Loucy (cell line): ENCODE measurements at regions not wholly inside any gene's neighbourhood (a gene's known extent, or its start where the extent isn't known, plus 50 kb on each side); places are given as distances from the start of the nearest gene placed in this dataset.

Source experiments
- H2AFZ ChIP-seq: fragments of 200-600 bp; sonication (generic); 2 replicates; pipeline ENCODE4 v1.6.0; 2016; ENCODE audit warnings: antibody characterized with exemption, mild to moderate bottlenecking, low read length, moderate library complexity
- H3F3A ChIP-seq: fragments of 200-600 bp; 2 replicates; pipeline ENCODE4 v1.6.0; 2016; ENCODE audit warnings: antibody characterized with exemption, low read depth, mild to moderate bottlenecking
- H3K27me3 ChIP-seq: fragments of 200-600 bp; sonication (generic); 2 replicates; pipeline ENCODE4 v1.6.1; 2014; ENCODE audit warnings: low read length, mild to moderate bottlenecking; ENCODE audit not compliant: insufficient read depth, poor library complexity, severe bottlenecking
- H3K36me3 ChIP-seq: fragments of 200-600 bp; sonication (generic); 2 replicates; pipeline ENCODE4 v1.6.1; 2016; ENCODE audit warnings: low read length; ENCODE audit not compliant: insufficient read depth
- H3K4me1 ChIP-seq: fragments of 200-600 bp; sonication (generic); 2 replicates; pipeline ENCODE4 v1.5.1; 2014; ENCODE audit warnings: low read length, mild to moderate bottlenecking; ENCODE audit not compliant: insufficient read depth, poor library complexity, severe bottlenecking
- H3K4me2 ChIP-seq: fragments of 200-600 bp; sonication (generic); 2 replicates; pipeline ENCODE4 v1.6.0; 2014; ENCODE audit warnings: antibody characterized with exemption, low read length, low read depth, mild to moderate bottlenecking; ENCODE audit not compliant: poor library complexity, severe bottlenecking
- H3K4me3 ChIP-seq: fragments of 200-600 bp; sonication (generic); 2 replicates; pipeline ENCODE4 v1.5.1; 2014; ENCODE audit warnings: low read length, mild to moderate bottlenecking, mixed read lengths; ENCODE audit not compliant: poor library complexity, severe bottlenecking
- H3K79me2 ChIP-seq: fragments of 200-600 bp; sonication (generic); 2 replicates; pipeline ENCODE4 v1.6.1; 2014; ENCODE audit warnings: low read length; ENCODE audit not compliant: insufficient read depth
- H3K9ac ChIP-seq: fragments of 200-600 bp; sonication (generic); 2 replicates; pipeline ENCODE4 v1.6.0; 2014; ENCODE audit warnings: mild to moderate bottlenecking, low read depth, low read length, moderate library complexity; ENCODE audit not compliant: poor library complexity, severe bottlenecking
- H3K9me2 ChIP-seq: fragments of 200-600 bp; sonication (generic); replicated peaks from 2 replicates; pipeline ENCODE4 v1.6.1; 2016; ENCODE audit warnings: low read depth, low read length, mixed read lengths
- H3K9me3 ChIP-seq: fragments of 200-600 bp; sonication (generic); 2 replicates; pipeline ENCODE4 v1.6.1; 2014; ENCODE audit warnings: mild to moderate bottlenecking, antibody characterized with exemption, low read length, low read depth; ENCODE audit not compliant: insufficient read depth
- H4K20me1 ChIP-seq: fragments of 200-600 bp; sonication (generic); 2 replicates; pipeline ENCODE4 v1.6.0; 2014; ENCODE audit warnings: antibody characterized with exemption, low read length, mild to moderate bottlenecking; ENCODE audit not compliant: insufficient read depth, poor library complexity, severe bottlenecking
- CTCF ChIP-seq: fragments of 200-600 bp; sonication (generic); conservative IDR thresholded peaks from 2 replicates; pipeline ENCODE4 v1.5.1; 2014; ENCODE audit warnings: mild to moderate bottlenecking, antibody characterized with exemption, low read length
- EZH2phosphoT487 ChIP-seq: fragments of 200-600 bp; IDR thresholded peaks from 2 replicates; pipeline ENCODE4 v1.6.1; 2018; ENCODE audit warnings: antibody characterized with exemption, mild to moderate bottlenecking, moderate library complexity, borderline replicate concordance

GRCh38 chr1:233738850-233739249 lies 124.9 kb downstream of the KCNK1 start:
- Histone ChIP-seq H3K27me3 (no peaks in the 10 kb centered on the region), H3K9me3 (no peaks in the 10 kb centered on the region), H3K9me2 (no peaks in the 10 kb centered on the region), H3K4me2 (no peak overlapping the region), H3K4me3 (no peak overlapping the region), H3K36me3 (no peaks in the 10 kb centered on the region), H3K4me1 (no peaks in the 10 kb centered on the region), H3K79me2 (no peaks in the 10 kb centered on the region), H4K20me1 (no peaks in the 10 kb centered on the region), H3F3A (no peaks in the 10 kb centered on the region), H2AFZ (no peak overlapping the region), H3K9ac (no peak overlapping the region)
- TF ChIP-seq EZH2phosphoT487 (no peak), CTCF (no peak)

GRCh38 chr1:233744779-233745513 lies 131.0 kb downstream of the KCNK1 start:
- Histone ChIP-seq H3K4me3 (no peak overlapping the region), H3F3A (no peaks in the 10 kb centered on the region), H3K36me3 (no peaks in the 10 kb centered on the region), H3K4me1 (no peaks in the 10 kb centered on the region), H3K79me2 (no peaks in the 10 kb centered on the region), H4K20me1 (no peaks in the 10 kb centered on the region), H3K9ac (no peak overlapping the region), H3K9me2 (no peaks in the 10 kb centered on the region), H3K9me3 (no peaks in the 10 kb centered on the region), H3K27me3 (no peaks in the 10 kb centered on the region), H3K4me2 (no peak overlapping the region), H2AFZ (no peak overlapping the region)
- no peak for TF ChIP-seq CTCF
- TF ChIP-seq EZH2phosphoT487: no peak

DNA sequence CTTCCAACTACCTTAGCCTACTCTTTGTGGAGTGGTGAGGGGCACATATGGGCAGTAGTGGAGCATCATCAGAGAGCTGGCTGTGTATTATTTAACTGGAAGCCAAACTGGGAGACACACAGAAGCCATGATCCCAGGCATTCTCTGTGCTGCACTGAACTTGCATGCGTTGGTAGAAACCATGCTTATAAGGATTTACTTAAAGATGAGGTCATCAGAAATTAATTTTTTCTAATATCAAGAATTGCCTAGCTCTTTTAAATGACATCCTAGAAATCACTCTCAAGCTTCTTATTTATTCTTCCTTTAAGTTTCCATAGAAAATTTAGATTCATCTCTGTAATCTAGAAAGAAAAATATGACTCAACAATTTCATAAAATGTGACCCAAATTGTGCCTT lies 136.2 kb downstream of the KCNK1 start:
- TF ChIP-seq EZH2phosphoT487: no peak
- no peak for TF ChIP-seq CTCF
- H3K9me2 ChIP-seq: no peaks in the 10 kb centered on the region
- H4K20me1 ChIP-seq: no peaks in the 10 kb centered on the region
- no peaks in the 10 kb centered on the region for H3K79me2 ChIP-seq
- H3K4me1 ChIP-seq: no peaks in the 10 kb centered on the region
- no peaks in the 10 kb centered on the region for H3K27me3 ChIP-seq
- H3K9ac ChIP-seq: no peak overlapping the region
- H3K9me3 ChIP-seq: no peaks in the 10 kb centered on the region
- H3K4me2 ChIP-seq: no peak overlapping the region
- no peaks in the 10 kb centered on the region for H3F3A ChIP-seq
- H3K4me3 ChIP-seq: no peak overlapping the region
- no peaks in the 10 kb centered on the region for H3K36me3 ChIP-seq
- H2AFZ ChIP-seq: no peak overlapping the region
